Immature natural killer cell (primary cell): ENCODE measurements at regions not wholly inside any gene's neighbourhood (a gene's known extent, or its start where the extent isn't known, plus 50 kb on each side); places are given as distances from the start of the nearest gene placed in this dataset.

Experiments
- DNase-seq, 3 donors: peaks; one replicate each; pipeline ENCODE4 v3.0.0; 2022; ENCODE audit warnings: mixed read lengths in 1 of 3
- H3K27ac Mint-ChIP-seq, 6 donors: one replicate each; pipeline ENCODE4 v1.8.0; 2020; ENCODE audit warnings: mixed read lengths in 6 of 6, mild to moderate bottlenecking in 5 of 6, inconsistent platforms in 4 of 6, moderate library complexity in 3 of 6
- H3K27me3 Mint-ChIP-seq, 3 donors: one replicate each; pipeline ENCODE4 v1.8.0; 2020 to 2021; ENCODE audit warnings: low read depth in 3 of 3, mild to moderate bottlenecking in 3 of 3, mixed read lengths in 3 of 3, moderate library complexity in 3 of 3, inconsistent platforms in 1 of 3
- H3K36me3 Mint-ChIP-seq, 3 donors: one replicate each; pipeline ENCODE4 v1.8.0; 2020; ENCODE audit warnings: mixed read lengths in 3 of 3, inconsistent platforms in 2 of 3, mild to moderate bottlenecking in 2 of 3
- H3K4me1 Mint-ChIP-seq, 2 donors: one replicate each; pipeline ENCODE4 v1.8.0; 2020; ENCODE audit warnings: inconsistent platforms in 2 of 2, mild to moderate bottlenecking in 2 of 2, mixed read lengths in 2 of 2, moderate library complexity in 1 of 2
- H3K4me3 Mint-ChIP-seq, 5 donors: one replicate each; pipeline ENCODE4 v1.8.0; 2020; ENCODE audit warnings: mild to moderate bottlenecking in 5 of 5, mixed read lengths in 5 of 5, inconsistent platforms in 3 of 5, moderate library complexity in 3 of 5
- H3K9me3 Mint-ChIP-seq, 6 donors: one replicate each; pipeline ENCODE4 v1.8.0; 2020; ENCODE audit warnings: mild to moderate bottlenecking in 6 of 6, mixed read lengths in 6 of 6, inconsistent platforms in 4 of 6, moderate library complexity in 3 of 6

GRCh38 chr10:131635564-131636015 is 265.2 kb upstream of the PPP2R2D start:
- Mint-ChIP-seq H3K36me3 (no peaks in the 10 kb centered on the region), H3K27ac (no peak overlapping the region), H3K4me3 (no peak overlapping the region), H3K27me3 (peaks cover 0 to 2% (median 2%) of the 10 kb centered on the region in 3 donors), H3K4me1 (no peaks in the 10 kb centered on the region), H3K9me3 (peaks cover 0 to 8% (median 0%) of the 10 kb centered on the region in 6 donors)
- no peak for DNase-seq

- peaks cover 0 to 2% (median 2%) of the 10 kb centered on the region in 3 donors for H3K27me3 Mint-ChIP-seq
- H3K4me1 Mint-ChIP-seq: no peaks in the 10 kb centered on the region
- peaks cover 0 to 8% (median 0%) of the 10 kb centered on the region in 6 donors for H3K9me3 Mint-ChIP-seq
- no peaks in the 10 kb centered on the region for H3K36me3 Mint-ChIP-seq
- no peak overlapping the region for H3K27ac Mint-ChIP-seq
- no peak for DNase-seq
- H3K4me3 Mint-ChIP-seq: no peak overlapping the region
Observed at GRCh38 chr10:131636116-131636515, 264.7 kb upstream of the PPP2R2D start.

- Mint-ChIP-seq H3K4me3 (no peak overlapping the region), H3K27ac (no peak overlapping the region), H3K36me3 (no peaks in the 10 kb centered on the region), H3K27me3 (peaks cover 0 to 2% (median 2%) of the 10 kb centered on the region in 3 donors), H3K9me3 (peaks cover 0 to 8% (median 0%) of the 10 kb centered on the region in 6 donors), H3K4me1 (no peaks in the 10 kb centered on the region)
- no peak for DNase-seq
Observed at GRCh38 chr10:131636841-131637724, 263.7 kb upstream of the PPP2R2D start.

DNA sequence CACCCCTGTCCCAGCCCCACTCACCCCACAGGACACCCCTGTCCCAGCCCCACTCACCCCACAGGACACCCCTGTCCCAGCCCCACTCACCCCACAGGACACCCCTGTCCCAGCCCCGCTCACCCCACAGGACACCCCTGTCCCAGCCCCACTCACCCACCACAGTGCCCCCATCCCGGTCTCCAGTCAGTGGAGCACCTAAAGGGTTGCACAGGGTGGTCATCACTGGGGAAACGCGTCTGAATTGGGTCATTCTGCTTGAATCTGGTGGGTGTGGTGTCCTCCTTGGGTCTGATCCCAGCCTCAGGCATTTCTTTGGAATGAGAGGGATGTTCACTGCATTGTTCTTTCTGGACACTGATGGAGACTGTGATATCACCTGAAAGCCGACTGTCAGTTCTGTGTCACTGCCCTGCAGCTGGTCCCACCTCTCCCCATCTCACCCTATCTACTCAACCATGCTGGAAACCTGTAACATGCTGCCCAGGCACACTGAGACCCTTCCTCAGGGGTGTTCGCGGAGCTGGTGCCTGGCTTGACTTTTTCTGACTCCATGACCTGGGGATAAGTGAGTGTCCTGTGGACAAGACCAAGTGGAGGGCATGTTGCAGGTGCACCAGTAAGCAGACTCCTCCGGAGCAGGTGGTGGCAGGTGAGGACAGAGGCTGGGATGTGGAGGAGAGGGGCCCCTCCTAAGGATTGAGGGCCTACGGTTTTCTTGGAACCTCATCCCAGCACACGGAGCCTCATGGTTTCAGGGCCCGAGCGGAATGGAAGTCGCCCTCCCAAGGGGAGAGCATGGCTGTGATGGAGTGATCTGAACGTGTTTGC is 262.5 kb upstream of the PPP2R2D start:
- Mint-ChIP-seq H3K9me3 (peaks cover 0 to 8% (median 0%) of the 10 kb centered on the region in 6 donors), H3K27ac (no peak overlapping the region), H3K36me3 (no peaks in the 10 kb centered on the region), H3K4me3 (no peak overlapping the region), H3K27me3 (peaks cover 0 to 2% (median 0%) of the 10 kb centered on the region in 3 donors), H3K4me1 (no peaks in the 10 kb centered on the region)
- DNase-seq: no peak

GRCh38 chr10:131638880-131639278 is 261.9 kb upstream of the PPP2R2D start:
- peaks cover 0 to 8% (median 0%) of the 10 kb centered on the region in 6 donors for H3K9me3 Mint-ChIP-seq
- H3K36me3 Mint-ChIP-seq: no peaks in the 10 kb centered on the region
- no peak overlapping the region for H3K27ac Mint-ChIP-seq
- DNase-seq: no peak
- H3K4me3 Mint-ChIP-seq: no peak overlapping the region
- peaks cover 0 to 2% (median 0%) of the 10 kb centered on the region in 3 donors for H3K27me3 Mint-ChIP-seq
- H3K4me1 Mint-ChIP-seq: no peaks in the 10 kb centered on the region

- peaks cover 0 to 8% (median 0%) of the 10 kb centered on the region in 6 donors for H3K9me3 Mint-ChIP-seq
- no peaks in the 10 kb centered on the region for H3K36me3 Mint-ChIP-seq
- no peak for DNase-seq
- no peaks in the 10 kb centered on the region for H3K4me1 Mint-ChIP-seq
- H3K27me3 Mint-ChIP-seq: peaks cover 0 to 2% (median 0%) of the 10 kb centered on the region in 3 donors
- H3K4me3 Mint-ChIP-seq: no peak overlapping the region
- H3K27ac Mint-ChIP-seq: no peak overlapping the region
Observed at GRCh38 chr10:131640045-131640644, 260.7 kb upstream of the PPP2R2D start.

DNA sequence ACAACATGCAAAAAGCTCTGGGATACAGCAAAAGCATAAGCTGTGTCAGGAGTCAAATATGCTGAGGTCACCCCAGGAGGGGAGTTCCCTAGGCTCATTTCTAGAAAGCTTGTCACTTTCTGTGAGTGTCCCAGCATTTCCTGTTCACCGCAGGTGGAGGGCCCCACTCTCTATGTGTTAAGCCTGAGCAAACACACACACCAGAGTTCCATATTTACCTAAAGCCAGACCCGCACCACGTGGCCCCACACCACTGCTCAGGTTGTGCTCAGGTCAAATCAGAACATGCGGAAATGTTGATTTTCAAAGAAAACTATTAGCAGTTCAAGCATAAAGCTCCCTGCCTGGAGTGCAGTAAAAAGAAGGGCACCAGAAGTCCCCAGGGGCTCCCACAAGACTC is 259.6 kb upstream of the PPP2R2D start:
- DNase-seq: no peak
- no peaks in the 10 kb centered on the region for H3K36me3 Mint-ChIP-seq
- H3K27me3 Mint-ChIP-seq: peaks cover 0 to 2% (median 0%) of the 10 kb centered on the region in 3 donors
- H3K27ac Mint-ChIP-seq: no peak overlapping the region
- H3K9me3 Mint-ChIP-seq: peaks cover 0 to 8% (median under 1%) of the 10 kb centered on the region in 6 donors
- H3K4me1 Mint-ChIP-seq: no peaks in the 10 kb centered on the region
- H3K4me3 Mint-ChIP-seq: no peak overlapping the region

DNA sequence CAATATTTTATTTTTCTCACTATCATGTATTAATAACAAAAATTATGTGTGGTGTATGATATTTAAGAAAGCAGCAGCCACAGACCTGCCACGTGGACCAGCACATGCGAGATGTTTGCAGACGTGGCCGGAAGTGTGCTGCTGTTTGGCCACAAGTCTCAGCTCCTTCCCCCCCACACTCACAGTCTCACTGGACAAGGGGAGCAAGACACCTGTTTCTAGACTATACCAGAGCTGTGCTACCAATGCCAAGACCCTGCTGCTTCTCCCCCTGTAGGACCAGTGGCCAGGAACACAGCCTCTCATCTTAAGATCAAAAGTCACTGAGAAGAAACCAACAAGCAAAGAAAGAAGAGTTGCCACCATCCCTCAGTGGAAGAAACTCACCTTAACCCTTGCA is 258.9 kb upstream of the PPP2R2D start:
- Mint-ChIP-seq H3K36me3 (no peaks in the 10 kb centered on the region), H3K9me3 (peaks cover 0 to 8% (median under 1%) of the 10 kb centered on the region in 6 donors), H3K27ac (no peak overlapping the region), H3K4me3 (no peak overlapping the region), H3K4me1 (no peaks in the 10 kb centered on the region), H3K27me3 (peaks cover 0 to 2% (median 0%) of the 10 kb centered on the region in 3 donors)
- DNase-seq: no peak

DNA sequence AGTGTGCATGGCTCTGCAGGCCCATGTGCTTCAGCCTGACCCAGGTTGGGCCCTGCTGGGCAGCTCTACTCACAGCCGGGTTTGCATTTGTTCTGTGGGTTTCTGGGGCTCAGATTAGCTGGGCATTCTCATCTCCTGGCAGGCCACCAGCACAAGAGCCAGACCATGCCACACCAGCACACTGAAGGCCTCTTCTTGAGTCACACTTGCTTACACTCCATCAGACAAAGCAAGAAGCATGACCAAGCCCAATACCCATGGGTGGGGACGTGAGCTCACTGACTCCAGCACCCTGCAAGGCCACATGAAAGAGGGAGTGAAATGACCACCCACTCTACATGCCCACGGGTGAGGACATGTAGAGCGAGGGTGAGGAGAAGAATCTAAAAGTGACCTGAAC is 257.8 kb upstream of the PPP2R2D start:
- Mint-ChIP-seq H3K4me1 (no peaks in the 10 kb centered on the region), H3K27ac (no peak overlapping the region), H3K9me3 (peaks cover 0 to 8% (median under 1%) of the 10 kb centered on the region in 6 donors), H3K4me3 (no peak overlapping the region), H3K27me3 (peaks cover 0 to 2% (median 2%) of the 10 kb centered on the region in 3 donors), H3K36me3 (no peaks in the 10 kb centered on the region)
- no peak for DNase-seq

- Mint-ChIP-seq H3K27me3 (peaks cover 0 to 2% (median 2%) of the 10 kb centered on the region in 3 donors), H3K9me3 (peaks cover 0 to 8% (median under 1%) of the 10 kb centered on the region in 6 donors), H3K27ac (no peak overlapping the region), H3K4me3 (no peak overlapping the region), H3K36me3 (no peaks in the 10 kb centered on the region), H3K4me1 (no peaks in the 10 kb centered on the region)
- no peak for DNase-seq
Observed at GRCh38 chr10:131644289-131644688, 256.5 kb upstream of the PPP2R2D start.

DNA sequence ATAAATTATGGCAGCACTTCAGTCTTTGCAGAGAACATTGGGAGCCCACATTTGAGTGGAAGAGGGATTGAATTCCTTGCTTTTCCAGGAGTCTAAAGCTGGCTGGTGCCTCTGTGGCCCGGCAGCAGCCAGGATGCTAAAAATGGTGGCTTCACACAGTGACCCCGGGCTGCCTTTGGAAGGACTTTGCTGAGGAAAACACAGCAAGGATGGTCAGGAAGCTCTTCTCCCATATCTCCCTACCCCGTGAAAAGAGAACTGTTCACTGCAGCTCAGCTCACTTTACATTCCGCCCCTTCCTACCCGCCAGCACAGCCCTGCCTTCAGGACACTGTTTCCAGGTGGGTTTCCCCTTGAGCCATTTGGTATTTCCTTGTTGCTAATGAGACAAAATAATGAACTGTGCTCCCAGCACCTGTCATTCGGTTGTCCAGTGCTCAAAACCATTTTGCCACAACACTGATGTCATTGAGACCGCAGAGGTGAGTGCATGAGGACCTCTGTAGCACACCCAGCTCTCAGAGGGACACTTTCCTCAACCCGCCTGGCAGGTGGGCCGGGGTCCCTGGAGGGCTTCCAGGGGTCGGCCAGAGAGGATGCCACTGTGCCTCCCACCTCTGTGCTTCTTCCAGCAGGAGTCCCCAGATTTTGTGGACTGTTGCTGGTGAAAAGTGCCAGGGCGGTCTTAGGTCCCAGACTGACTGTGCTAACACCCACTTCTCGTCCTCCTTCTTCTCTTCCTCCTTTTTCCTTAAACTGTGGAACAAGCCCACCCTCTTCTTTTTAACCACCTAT is 255.7 kb upstream of the PPP2R2D start:
- Mint-ChIP-seq H3K4me3 (no peak overlapping the region), H3K27ac (no peak overlapping the region), H3K9me3 (peaks cover 0 to 2% (median under 1%) of the 10 kb centered on the region in 6 donors), H3K36me3 (no peaks in the 10 kb centered on the region), H3K27me3 (peaks cover 0 to 2% (median 0%) of the 10 kb centered on the region in 3 donors), H3K4me1 (no peaks in the 10 kb centered on the region)
- DNase-seq: no peak

DNA sequence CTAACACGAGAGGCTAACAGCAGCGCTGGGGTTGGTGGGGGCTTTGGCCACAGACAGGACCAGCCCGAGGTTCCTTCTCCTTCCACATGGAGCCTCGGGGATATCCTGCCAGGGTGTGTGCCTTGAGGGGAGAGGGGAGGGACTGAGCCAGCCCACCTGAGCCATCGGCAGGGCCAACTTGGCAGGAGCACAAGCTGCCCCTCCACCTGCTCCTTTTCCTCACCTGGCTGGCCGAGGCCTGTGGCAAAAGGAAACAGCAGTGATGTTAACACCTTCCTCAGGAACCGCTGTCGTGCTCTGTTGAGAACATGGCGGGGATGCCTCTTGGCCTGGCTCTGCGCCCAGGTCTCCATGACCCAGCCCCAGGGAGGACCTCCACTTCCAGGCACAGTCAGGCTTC is 255.1 kb upstream of the PPP2R2D start:
- Mint-ChIP-seq H3K27ac (no peak overlapping the region), H3K9me3 (peaks cover 0 to 2% (median 0%) of the 10 kb centered on the region in 6 donors), H3K27me3 (peaks cover 0 to 2% (median 0%) of the 10 kb centered on the region in 3 donors), H3K4me3 (no peak overlapping the region), H3K36me3 (no peaks in the 10 kb centered on the region), H3K4me1 (no peaks in the 10 kb centered on the region)
- no peak for DNase-seq
